CD14-positive monocyte (primary cell): ENCODE measurements at regions not wholly inside any gene's neighbourhood (a gene's known extent, or its start where the extent isn't known, plus 50 kb on each side); places are given as distances from the start of the nearest gene placed in this dataset.
"Not testable (repeated sequence)": the region's sequence is repeated elsewhere in the genome, so short reads cannot be mapped to it uniquely, and the experiment has no call there.

ENCODE experiments used
- DNase-seq, 3 donors: peaks; one replicate each; pipeline ENCODE4 v3.0.0-alpha.2; 2011 to 2022
- H2AFZ ChIP-seq: 2 replicates; pipeline ENCODE4 v1.6.0; 2012; ENCODE audit warnings: mild to moderate bottlenecking, low read depth, low read length, inconsistent platforms; ENCODE audit not compliant: insufficient read depth, poor library complexity, severe bottlenecking
- H3K27ac ChIP-seq, 2 donors: 1 replicate in 1 of 2; 2 replicates in 1 of 2; pipeline ENCODE4 v1.5.1; 2012 to 2013; ENCODE audit warnings: low read length in 2 of 2, control low read depth in 1 of 2, inconsistent platforms in 1 of 2, low read depth in 1 of 2, mild to moderate bottlenecking in 1 of 2
- H3K27me3 ChIP-seq, 2 donors: one replicate each; pipeline versions ENCODE4 v1.6.0 to v1.6.1; 2011 to 2013; ENCODE audit warnings: low read length in 2 of 2; ENCODE audit not compliant: control insufficient read depth in 2 of 2, insufficient read depth in 2 of 2
- H3K36me3 ChIP-seq, 2 donors: replicated peaks in 1 of 2; 1 replicate in 1 of 2; 2 replicates in 1 of 2; pipeline versions ENCODE4 v1.5.1 to v1.6.1; 2012 to 2013; ENCODE audit warnings: low read length in 2 of 2, control low read depth in 1 of 2, inconsistent platforms in 1 of 2, mild to moderate bottlenecking in 1 of 2; ENCODE audit not compliant: insufficient read depth in 2 of 2, control insufficient read depth in 1 of 2
- H3K4me1 ChIP-seq, 2 donors: 1 replicate in 1 of 2; 2 replicates in 1 of 2; pipeline versions ENCODE4 v1.5.1 to v1.6.1; 2012 to 2013; ENCODE audit warnings: low read length in 2 of 2, control low read depth in 1 of 2, inconsistent platforms in 1 of 2, mild to moderate bottlenecking in 1 of 2, moderate library complexity in 1 of 2; ENCODE audit not compliant: insufficient read depth in 2 of 2, control insufficient read depth in 1 of 2
- H3K4me2 ChIP-seq: replicated peaks from 2 replicates; pipeline ENCODE3; 2012; ENCODE audit warnings: low read length, moderate library complexity, mild to moderate bottlenecking; ENCODE audit not compliant: poor library complexity, severe bottlenecking; ENCODE audit errors: extremely low read depth
- H3K4me3 ChIP-seq, 3 experiments: fragments of 200-600 bp in 1 of 3; sonication (generic) in 1 of 3; replicated peaks in 1 of 3; 1 replicate in 2 of 3; 2 replicates in 1 of 3; pipeline ENCODE4 v1.5.1; 2011 to 2013; ENCODE audit warnings: low read length in 3 of 3, mild to moderate bottlenecking in 3 of 3, control low read depth in 2 of 3, low read depth in 2 of 3, inconsistent platforms in 1 of 3, moderate library complexity in 1 of 3
- H3K79me2 ChIP-seq: 2 replicates; pipeline ENCODE4 v1.6.0; 2012; ENCODE audit warnings: mild to moderate bottlenecking, control low read depth, inconsistent platforms, low read length, moderate library complexity; ENCODE audit not compliant: insufficient read depth
- H3K9ac ChIP-seq: 2 replicates; pipeline ENCODE4 v1.6.0; 2017; ENCODE audit warnings: low read length, mild to moderate bottlenecking; ENCODE audit not compliant: insufficient read depth, poor library complexity, severe bottlenecking
- H3K9me3 ChIP-seq, 2 donors: replicated peaks in 1 of 2; 1 replicate in 1 of 2; 2 replicates in 1 of 2; pipeline versions ENCODE4 v1.5.1 to v1.6.1; 2012 to 2013; ENCODE audit warnings: low read length in 2 of 2, control low read depth in 1 of 2; ENCODE audit not compliant: control insufficient read depth in 1 of 2, insufficient read depth in 1 of 2
- H4K20me1 ChIP-seq: 2 replicates; pipeline ENCODE4 v1.6.0; 2012; ENCODE audit warnings: mild to moderate bottlenecking, low read length, control low read depth, moderate library complexity; ENCODE audit not compliant: insufficient read depth
- H3K27ac Mint-ChIP-seq, 7 donors: one replicate each; pipeline ENCODE4 v1.8.0; 2020; ENCODE audit warnings: mild to moderate bottlenecking in 7 of 7, mixed read lengths in 7 of 7, moderate library complexity in 6 of 7, inconsistent platforms in 2 of 7
- H3K27me3 Mint-ChIP-seq, 3 donors: one replicate each; pipeline ENCODE4 v1.8.0; 2021 to 2022; ENCODE audit warnings: low read depth in 3 of 3, mild to moderate bottlenecking in 3 of 3, mixed read lengths in 3 of 3, moderate library complexity in 3 of 3, inconsistent platforms in 1 of 3
- H3K36me3 Mint-ChIP-seq, 2 donors: one replicate each; pipeline ENCODE4 v1.8.0; 2020; ENCODE audit warnings: mixed read lengths in 2 of 2, inconsistent platforms in 1 of 2, mild to moderate bottlenecking in 1 of 2
- H3K4me1 Mint-ChIP-seq: one replicate; pipeline ENCODE4 v1.8.0; 2020; ENCODE audit warnings: mild to moderate bottlenecking, mixed read lengths
- H3K4me3 Mint-ChIP-seq, 2 donors: one replicate each; pipeline ENCODE4 v1.8.0; 2020; ENCODE audit warnings: mild to moderate bottlenecking in 2 of 2, mixed read lengths in 2 of 2, moderate library complexity in 1 of 2
- H3K9me3 Mint-ChIP-seq, 7 donors: one replicate each; pipeline ENCODE4 v1.8.0; 2020 to 2022; ENCODE audit warnings: mixed read lengths in 7 of 7, mild to moderate bottlenecking in 6 of 7, moderate library complexity in 6 of 7, inconsistent platforms in 2 of 7
- WGBS: methylation state at CpG from one replicate; pipeline ENCODE4 v1.1.5; 2013; ENCODE audit warnings: missing lambda C conversion rate; ENCODE audit not compliant: insufficient coverage; 5-methylcytosine and 5-hydroxymethylcytosine counted together
- intact Hi-C, 2 donors: fragments of 100-400 bp; cut with micrococcal nuclease; formaldehyde crosslinking; loops; one replicate each; pipeline versions ENCODE4 v1.15.0 to v1.15.1; 2023
- TF ChIP-seq, protein P1 (sequence below): fragments of 200-600 bp; IDR thresholded peaks from one replicate; pipeline ENCODE4 v1.8.0; 2022; ENCODE audit warnings: antibody characterized with exemption, mild to moderate bottlenecking

DNA sequence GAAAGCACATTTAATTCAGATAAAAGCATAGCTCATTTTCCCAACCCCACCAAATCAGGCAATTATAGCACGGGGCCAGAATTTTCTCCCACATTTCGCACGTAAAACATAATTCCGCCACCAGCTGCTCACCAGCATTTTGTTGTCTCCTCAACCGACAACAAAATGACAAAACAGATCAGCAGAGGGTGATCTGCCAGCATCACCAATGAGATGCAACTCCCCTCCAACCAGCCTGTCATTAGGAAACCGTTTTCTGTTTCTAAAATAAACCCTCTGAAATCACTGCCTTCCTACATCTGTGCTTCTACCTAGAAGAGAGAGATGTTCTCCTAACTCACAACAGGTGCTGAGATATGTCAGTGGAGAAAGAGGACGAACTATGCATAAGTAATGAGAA, 654.8 kb upstream of the CPEB2 start:
- Histone ChIP-seq H4K20me1 (no peaks in the 10 kb centered on the region), H3K27ac (no peak overlapping the region), H3K4me3 (no peak overlapping the region), H3K4me1 (peaks cover 13 to 27% of the 10 kb centered on the region in 2 donors), H2AFZ (no peak overlapping the region), H3K9ac (no peak overlapping the region), H3K4me2 (no peak overlapping the region), H3K9me3 (no peaks in the 10 kb centered on the region), H3K79me2 (no peaks in the 10 kb centered on the region), H3K27me3 (no peaks in the 10 kb centered on the region), H3K36me3 (no peaks in the 10 kb centered on the region)
- H3K4me1 Mint-ChIP-seq = peaks cover 21% of the 10 kb centered on the region
- intact Hi-C loops = loop anchor here in 1 of 2 donors (10.0 kb wide), 1 partner anchor 223 kb away; no protein-coding TSS in a partner anchor
- TF ChIP-seq, protein P1, sequence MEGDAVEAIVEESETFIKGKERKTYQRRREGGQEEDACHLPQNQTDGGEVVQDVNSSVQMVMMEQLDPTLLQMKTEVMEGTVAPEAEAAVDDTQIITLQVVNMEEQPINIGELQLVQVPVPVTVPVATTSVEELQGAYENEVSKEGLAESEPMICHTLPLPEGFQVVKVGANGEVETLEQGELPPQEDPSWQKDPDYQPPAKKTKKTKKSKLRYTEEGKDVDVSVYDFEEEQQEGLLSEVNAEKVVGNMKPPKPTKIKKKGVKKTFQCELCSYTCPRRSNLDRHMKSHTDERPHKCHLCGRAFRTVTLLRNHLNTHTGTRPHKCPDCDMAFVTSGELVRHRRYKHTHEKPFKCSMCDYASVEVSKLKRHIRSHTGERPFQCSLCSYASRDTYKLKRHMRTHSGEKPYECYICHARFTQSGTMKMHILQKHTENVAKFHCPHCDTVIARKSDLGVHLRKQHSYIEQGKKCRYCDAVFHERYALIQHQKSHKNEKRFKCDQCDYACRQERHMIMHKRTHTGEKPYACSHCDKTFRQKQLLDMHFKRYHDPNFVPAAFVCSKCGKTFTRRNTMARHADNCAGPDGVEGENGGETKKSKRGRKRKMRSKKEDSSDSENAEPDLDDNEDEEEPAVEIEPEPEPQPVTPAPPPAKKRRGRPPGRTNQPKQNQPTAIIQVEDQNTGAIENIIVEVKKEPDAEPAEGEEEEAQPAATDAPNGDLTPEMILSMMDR = no peak
- H3K27ac Mint-ChIP-seq = no peak overlapping the region
- WGBS = 98% methylated on average over 5 of the region's 7 CpGs
- H3K36me3 Mint-ChIP-seq = no peaks in the 10 kb centered on the region
- DNase-seq = no peak
- H3K9me3 Mint-ChIP-seq = peaks cover 3 to 9% (median 4%) of the 10 kb centered on the region in 7 donors
- H3K4me3 Mint-ChIP-seq = no peak overlapping the region
- H3K27me3 Mint-ChIP-seq = peaks cover 0 to 2% (median 0%) of the 10 kb centered on the region in 3 donors

- no peak overlapping the region for H3K4me3 Mint-ChIP-seq
- Histone ChIP-seq H3K4me1 (peaks cover 13 to 27% of the 10 kb centered on the region in 2 donors), H3K9me3 (no peaks in the 10 kb centered on the region), H3K27me3 (no peaks in the 10 kb centered on the region), H3K79me2 (no peaks in the 10 kb centered on the region), H3K27ac (no peak overlapping the region), H4K20me1 (no peaks in the 10 kb centered on the region), H3K4me2 (no peak overlapping the region), H2AFZ (no peak overlapping the region), H3K36me3 (no peaks in the 10 kb centered on the region), H3K4me3 (no peak overlapping the region), H3K9ac (no peak overlapping the region)
- peaks cover 0 to 2% (median 0%) of the 10 kb centered on the region in 3 donors for H3K27me3 Mint-ChIP-seq
- intact Hi-C loops = loop anchor here in 1 of 2 donors (10.0 kb wide), 1 partner anchor 224 kb away; no protein-coding TSS in a partner anchor
- H3K4me1 Mint-ChIP-seq = peaks cover 21% of the 10 kb centered on the region
- no peak for DNase-seq
- H3K27ac Mint-ChIP-seq = no peak overlapping the region
- no peaks in the 10 kb centered on the region for H3K36me3 Mint-ChIP-seq
- peaks cover 3 to 9% (median 4%) of the 10 kb centered on the region in 7 donors for H3K9me3 Mint-ChIP-seq
- no CpG with 5 or more reads among the region's 2 CpGs for WGBS
- TF ChIP-seq, protein P1 = no peak
Observed at GRCh38 chr4:14348506-14348905, 653.8 kb upstream of the CPEB2 start.

GRCh38 chr4:14358544-14359160, 643.6 kb upstream of the CPEB2 start:
- H3K4me3 Mint-ChIP-seq, H3K4me1 ChIP-seq, H3K36me3 ChIP-seq, H3K36me3 Mint-ChIP-seq, DNase-seq, H3K4me2 ChIP-seq, H3K27ac Mint-ChIP-seq, H3K27me3 ChIP-seq, H4K20me1 ChIP-seq, intact Hi-C loops, H3K9ac ChIP-seq, H3K4me1 Mint-ChIP-seq, H3K27ac ChIP-seq, H2AFZ ChIP-seq, H3K27me3 Mint-ChIP-seq, H3K79me2 ChIP-seq, H3K4me3 ChIP-seq: not testable (repeated sequence)
- WGBS = 99% methylated on average over 22 of the region's 34 CpGs
- H3K9me3 ChIP-seq = peaks cover 0 to 11% of the 10 kb centered on the region in 2 donors
- peaks cover under 1 to 11% (median 8%) of the 10 kb centered on the region in 7 donors for H3K9me3 Mint-ChIP-seq
